ENCODE measurements at regions not wholly inside any gene's neighbourhood (a gene's known extent, or its start where the extent isn't known, plus 50 kb on each side); places are given as distances from the start of the nearest gene placed in this dataset.

DNA sequence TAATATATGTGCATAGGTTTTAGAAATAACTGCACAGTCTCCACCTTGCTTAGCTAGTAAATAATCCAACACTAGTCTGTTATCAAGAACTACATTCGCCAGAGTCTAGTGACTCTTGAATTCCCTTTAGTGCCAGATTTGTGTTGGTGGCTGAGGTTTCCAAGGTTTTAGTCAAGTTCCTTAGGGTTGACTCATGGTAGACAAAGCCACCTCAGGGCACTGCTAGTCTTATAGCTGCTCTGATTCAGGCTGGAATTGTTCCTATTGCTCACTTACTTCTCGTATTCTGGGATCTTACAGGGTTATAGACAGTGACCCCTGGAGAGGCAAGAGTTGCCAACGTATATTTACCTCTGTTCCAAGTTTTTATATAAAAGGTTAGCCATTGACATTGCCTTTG lies 1369.8 kb upstream of the CDH9 start:
- peak; percentile 58 for DNase-seq (ENCODE audit: low spot score)
- H3K27ac ChIP-seq, result no peak overlapping the region
- TF ChIP-seq, protein P1, sequence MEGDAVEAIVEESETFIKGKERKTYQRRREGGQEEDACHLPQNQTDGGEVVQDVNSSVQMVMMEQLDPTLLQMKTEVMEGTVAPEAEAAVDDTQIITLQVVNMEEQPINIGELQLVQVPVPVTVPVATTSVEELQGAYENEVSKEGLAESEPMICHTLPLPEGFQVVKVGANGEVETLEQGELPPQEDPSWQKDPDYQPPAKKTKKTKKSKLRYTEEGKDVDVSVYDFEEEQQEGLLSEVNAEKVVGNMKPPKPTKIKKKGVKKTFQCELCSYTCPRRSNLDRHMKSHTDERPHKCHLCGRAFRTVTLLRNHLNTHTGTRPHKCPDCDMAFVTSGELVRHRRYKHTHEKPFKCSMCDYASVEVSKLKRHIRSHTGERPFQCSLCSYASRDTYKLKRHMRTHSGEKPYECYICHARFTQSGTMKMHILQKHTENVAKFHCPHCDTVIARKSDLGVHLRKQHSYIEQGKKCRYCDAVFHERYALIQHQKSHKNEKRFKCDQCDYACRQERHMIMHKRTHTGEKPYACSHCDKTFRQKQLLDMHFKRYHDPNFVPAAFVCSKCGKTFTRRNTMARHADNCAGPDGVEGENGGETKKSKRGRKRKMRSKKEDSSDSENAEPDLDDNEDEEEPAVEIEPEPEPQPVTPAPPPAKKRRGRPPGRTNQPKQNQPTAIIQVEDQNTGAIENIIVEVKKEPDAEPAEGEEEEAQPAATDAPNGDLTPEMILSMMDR (conservative IDR thresholded peaks at IDR 0.05; ENCODE audit: low read depth), result no peak
- CTCF ChIA-PET, result interaction anchor here (0.7 to 0.8 kb wide), 2 partner anchors 64 to 168 kb away, joined by 3 to 4 read pairs; no protein-coding TSS in a partner anchor
- POLR2A ChIA-PET (ENCODE audit: low non-redundant PET), result no interaction called here

DNA sequence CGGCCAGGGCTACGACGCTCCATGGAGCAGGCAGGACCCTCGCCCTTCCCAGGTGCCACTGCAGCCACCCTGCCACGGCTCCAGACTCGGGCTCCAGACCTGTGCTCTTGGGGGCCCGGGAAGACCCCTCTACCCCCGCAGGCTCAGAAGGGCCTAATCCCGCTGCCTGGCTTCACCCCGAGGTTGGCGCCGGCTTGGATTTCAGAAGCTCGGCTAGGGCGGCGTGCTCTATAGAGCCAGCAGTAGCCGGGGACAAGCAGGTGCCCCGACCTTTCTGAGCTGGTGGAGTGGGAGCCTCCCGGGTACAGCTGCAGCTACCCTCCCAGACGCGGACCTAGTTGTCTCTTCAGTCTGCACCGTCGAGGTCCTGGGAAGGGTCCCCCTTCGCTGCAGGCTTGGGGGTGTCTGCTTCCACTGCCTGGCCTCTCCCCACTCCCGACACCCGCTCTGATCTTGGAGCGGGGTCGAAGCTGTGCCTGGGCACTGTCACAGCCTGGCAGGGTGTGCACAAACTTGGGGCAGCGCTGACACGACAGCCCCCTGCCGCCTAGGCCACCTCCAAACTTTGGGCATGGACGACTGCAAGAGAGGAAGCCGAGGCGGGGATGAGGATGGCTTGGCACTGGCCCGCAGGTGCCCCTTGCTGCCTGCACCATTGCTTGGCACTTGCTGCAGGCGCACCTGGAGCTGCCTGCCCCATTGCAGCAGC lies 1366.1 kb upstream of the CDH9 start:
- TF ChIP-seq, protein P1 (conservative IDR thresholded peaks at IDR 0.05; ENCODE audit: low read depth), result no peak
- ChIA-PET CTCF (interaction anchor here (0.7 kb wide), 1 partner anchor 645 kb away, joined by 3 read pairs; no protein-coding TSS in a partner anchor), POLR2A (ENCODE audit: low non-redundant PET) (no interaction called here)
- H3K27ac ChIP-seq, result no peak overlapping the region
- no peak for DNase-seq (ENCODE audit: low spot score)

DNA sequence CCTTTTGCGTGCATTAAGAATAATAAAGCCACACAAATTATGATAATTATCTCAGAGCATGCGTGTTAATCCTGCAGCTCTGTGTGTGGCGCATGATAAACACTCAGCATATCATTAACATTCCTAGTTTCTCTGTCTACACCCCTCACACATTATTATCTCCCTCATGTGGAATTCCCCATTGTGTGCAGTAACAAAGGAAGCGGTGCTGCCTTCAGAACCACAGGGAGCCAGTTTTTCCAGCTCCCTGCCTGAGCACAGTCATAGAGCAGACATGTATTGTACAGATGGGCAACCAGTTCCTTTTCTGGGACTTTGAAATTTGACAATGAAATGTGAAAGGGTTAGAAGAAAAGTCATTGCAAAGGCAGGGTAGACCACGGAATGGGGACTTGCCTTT lies 1365.5 kb upstream of the CDH9 start:
- TF ChIP-seq, protein P1 (conservative IDR thresholded peaks at IDR 0.05; ENCODE audit: low read depth), result no peak
- DNase-seq (ENCODE audit: low spot score), result no peak
- POLR2A ChIA-PET (ENCODE audit: low non-redundant PET), result no interaction called here
- CTCF ChIA-PET, result no interaction called here
- no peak overlapping the region for H3K27ac ChIP-seq

DNA sequence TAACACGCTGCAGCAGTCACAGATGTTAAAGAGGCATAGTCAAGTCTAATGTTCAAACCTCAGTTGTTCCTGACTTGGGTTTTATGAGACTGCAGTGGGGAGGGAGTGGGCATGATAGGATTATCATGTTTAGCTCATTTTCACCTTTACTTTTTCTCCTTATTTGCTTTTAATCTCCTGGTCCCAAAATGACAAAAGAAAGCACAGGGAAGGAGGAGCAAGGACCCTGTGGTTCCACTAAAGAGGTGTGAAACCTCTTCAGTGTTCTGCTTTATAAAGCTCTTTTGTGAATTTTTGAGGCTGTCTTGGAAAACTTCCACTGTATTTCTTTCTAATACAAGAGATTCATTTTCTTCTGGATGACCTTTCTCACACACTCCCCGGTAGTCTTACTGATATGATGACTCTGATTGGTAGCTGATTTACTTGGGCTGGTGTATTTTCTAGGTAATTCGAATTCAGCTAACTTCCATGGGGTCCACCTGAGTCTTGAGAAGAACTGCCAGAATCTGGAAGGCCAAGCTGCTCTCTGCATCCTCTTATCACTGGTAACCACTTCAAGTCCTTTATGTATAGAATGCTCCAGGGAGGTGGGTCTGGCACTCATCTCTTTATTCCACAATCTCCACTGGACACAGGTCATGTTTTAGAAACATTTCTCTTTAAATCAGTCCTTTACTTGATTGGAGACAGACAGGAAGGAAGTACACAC lies 1364.4 kb upstream of the CDH9 start:
- DNase-seq (ENCODE audit: low spot score), result no peak
- H3K27ac ChIP-seq, result no peak overlapping the region
- POLR2A ChIA-PET (ENCODE audit: low non-redundant PET), result no interaction called here
- TF ChIP-seq, protein P1 (conservative IDR thresholded peaks at IDR 0.05; ENCODE audit: low read depth), result no peak
- CTCF ChIA-PET, result no interaction called here

DNA sequence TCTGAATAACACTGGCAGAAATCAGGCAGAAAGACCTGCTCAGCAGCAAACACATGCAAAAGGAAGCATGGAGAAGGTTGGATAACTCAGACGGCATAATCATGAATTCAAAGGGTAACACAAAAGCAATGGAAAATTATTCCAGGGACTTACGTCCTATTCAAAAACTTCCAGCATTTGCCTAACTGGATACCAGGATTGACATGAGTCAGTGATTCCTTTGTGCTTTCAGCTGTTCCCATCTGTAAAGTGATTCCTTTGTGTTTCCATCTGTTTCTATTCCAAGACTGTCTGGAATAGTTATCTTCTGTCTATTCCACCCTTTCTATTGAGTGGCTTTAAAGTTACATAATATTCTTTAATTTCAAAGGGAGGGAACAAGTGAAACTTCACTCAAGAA lies 1361.7 kb upstream of the CDH9 start:
- H3K27ac ChIP-seq, result no peak overlapping the region
- ChIA-PET CTCF (no interaction called here), POLR2A (ENCODE audit: low non-redundant PET) (no interaction called here)
- DNase-seq (ENCODE audit: low spot score), result no peak
- TF ChIP-seq, protein P1 (conservative IDR thresholded peaks at IDR 0.05; ENCODE audit: low read depth), result no peak

DNA sequence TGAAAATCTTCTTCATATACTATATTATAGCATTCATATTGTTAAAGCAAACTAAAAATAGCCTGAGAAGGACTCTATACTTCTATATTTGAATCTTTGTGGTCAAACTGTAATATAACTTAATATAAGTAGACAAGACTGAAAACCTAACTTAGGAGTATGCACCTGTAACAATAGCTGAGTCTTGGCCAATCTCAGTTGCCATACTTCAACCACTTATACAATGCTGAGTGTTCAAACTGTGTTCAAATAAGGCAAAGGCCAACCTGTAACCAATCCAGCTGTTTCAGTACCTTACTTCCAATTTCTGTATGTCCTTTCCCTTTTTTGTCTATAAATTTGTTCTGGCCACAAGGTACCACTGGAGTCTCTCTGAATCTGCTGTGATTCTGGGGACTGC lies 1360.8 kb upstream of the CDH9 start:
- TF ChIP-seq, protein P1 (conservative IDR thresholded peaks at IDR 0.05; ENCODE audit: low read depth), result no peak
- H3K27ac ChIP-seq, result no peak overlapping the region
- no peak for DNase-seq (ENCODE audit: low spot score)
- ChIA-PET POLR2A (ENCODE audit: low non-redundant PET) (no interaction called here), CTCF (no interaction called here)
